Mucosa of descending colon (tissue), 3 donors: ENCODE measurements at regions not wholly inside any gene's neighbourhood (a gene's known extent, or its start where the extent isn't known, plus 50 kb on each side); places are given as distances from the start of the nearest gene placed in this dataset.

ENCODE experiments used
- ATAC-seq: fragments of 200-7000 bp; cut with Tn5 transposase; one replicate; pipeline ENCODE4 v1.9.1; 2020; ENCODE audit warnings: mild to moderate bottlenecking, moderate library complexity
- DNase-seq, 3 donors: peaks; one replicate each; pipeline ENCODE4 v3.0.0-alpha.2; 2020
- H3K36me3 ChIP-seq: fragments of 200-600 bp; one replicate; pipeline ENCODE4 v1.8.0; 2021; ENCODE audit warnings: low read depth, mild to moderate bottlenecking
- H3K4me1 ChIP-seq: fragments of 200-600 bp; one replicate; pipeline ENCODE4 v1.8.0; 2021; ENCODE audit warnings: low read depth, mild to moderate bottlenecking
- H3K4me3 ChIP-seq: fragments of 200-600 bp; one replicate; pipeline ENCODE4 v1.8.0; 2021; ENCODE audit warnings: mild to moderate bottlenecking
- H3K9me3 ChIP-seq: fragments of 200-600 bp; one replicate; pipeline ENCODE4 v1.8.0; 2021; ENCODE audit warnings: mild to moderate bottlenecking
- CTCF ChIP-seq: fragments of 200-600 bp; IDR thresholded peaks from one replicate; pipeline ENCODE4 v1.8.0; 2022; ENCODE audit warnings: antibody characterized with exemption, mild to moderate bottlenecking
- intact Hi-C, 2 donors: fragments of 100-400 bp; cut with DNase I in 1 of 2; cut with micrococcal nuclease in 1 of 2; formaldehyde crosslinking; loops; one replicate each; pipeline versions ENCODE4 v1.11.0 to v1.11.1; 2022; cut with DNase I, micrococcal nuclease
- donor health status: DM: no; HTN: no; CAD: no; lungs with moderate emphysema.
- donor health status: DM: no; HTN: no; CAD: no.
- donor health status: DM: no; HTN: yes; CAD: no.

- Histone ChIP-seq H3K9me3 (no peaks in the 10 kb centered on the region), H3K36me3 (no peaks in the 10 kb centered on the region), H3K4me3 (no peak overlapping the region), H3K4me1 (no peaks in the 10 kb centered on the region)
- no peak for TF ChIP-seq CTCF
- DNase-seq (no peak), ATAC-seq (no peak)
- intact Hi-C loops: no loop called here
These were observed 183.2 kb upstream of the SIX2 start for GRCh38 chr2:45192481-45192880.

GRCh38 chr2:45191976-45192375, 182.7 kb upstream of the SIX2 start:
- no peaks in the 10 kb centered on the region for H3K36me3 ChIP-seq
- H3K9me3 ChIP-seq: no peaks in the 10 kb centered on the region
- no peak for TF ChIP-seq CTCF
- DNase-seq: no peak
- H3K4me1 ChIP-seq: no peaks in the 10 kb centered on the region
- no peak overlapping the region for H3K4me3 ChIP-seq
- no peak for ATAC-seq
- intact Hi-C loops: no loop called here

GRCh38 chr2:45191146-45191863, 182.1 kb upstream of the SIX2 start:
- Histone ChIP-seq H3K4me3 (no peak overlapping the region), H3K4me1 (no peaks in the 10 kb centered on the region), H3K36me3 (no peaks in the 10 kb centered on the region), H3K9me3 (no peaks in the 10 kb centered on the region)
- DNase-seq (no peak), ATAC-seq (no peak)
- intact Hi-C loops: no loop called here
- no peak for TF ChIP-seq CTCF

GRCh38 chr2:45190481-45190942, 181.3 kb upstream of the SIX2 start:
- intact Hi-C loops: no loop called here
- no peak for TF ChIP-seq CTCF
- no peaks in the 10 kb centered on the region for H3K9me3 ChIP-seq
- DNase-seq: no peak
- H3K4me3 ChIP-seq: no peak overlapping the region
- H3K36me3 ChIP-seq: no peaks in the 10 kb centered on the region
- no peak for ATAC-seq
- no peaks in the 10 kb centered on the region for H3K4me1 ChIP-seq

GRCh38 chr2:45184606-45185005, 175.4 kb upstream of the SIX2 start:
- H3K4me3 ChIP-seq: no peak overlapping the region
- H3K4me1 ChIP-seq: no peaks in the 10 kb centered on the region
- intact Hi-C loops: no loop called here
- no peak for TF ChIP-seq CTCF
- DNase-seq (no peak), ATAC-seq (no peak)
- H3K36me3 ChIP-seq: no peaks in the 10 kb centered on the region
- H3K9me3 ChIP-seq: no peaks in the 10 kb centered on the region
